ENCODE measurements at regions not wholly inside any gene's neighbourhood (a gene's known extent, or its start where the extent isn't known, plus 50 kb on each side); places are given as distances from the start of the nearest gene placed in this dataset.

- TF ChIP-seq CTCF (conservative IDR thresholded peaks at IDR 0.05) = no peak
- Mint-ChIP-seq H3K27me3 (no peaks in the 10 kb centered on the region), H3K4me1 (ENCODE audit: unreplicated experiment) (peaks cover 29% of the 10 kb centered on the region), H3K9me3 (peaks cover 5% of the 10 kb centered on the region), H3K4me3 (no peak overlapping the region), H3K36me3 (no peaks in the 10 kb centered on the region), H3K27ac (no peak overlapping the region)
- DNase-seq (ENCODE audit: extremely low spot score, unreplicated experiment) = no peak
Observed at GRCh38 chr5:143679777-143680176, 132.2 kb upstream of the HMHB1 start.

GRCh38 chr5:143678148-143678905 lies 133.6 kb upstream of the HMHB1 start:
- Mint-ChIP-seq H3K36me3 (no peaks in the 10 kb centered on the region), H3K27ac (no peak overlapping the region), H3K9me3 (peaks cover 5% of the 10 kb centered on the region), H3K4me1 (ENCODE audit: unreplicated experiment) (peaks cover 30% of the 10 kb centered on the region), H3K4me3 (no peak overlapping the region), H3K27me3 (no peaks in the 10 kb centered on the region)
- no peak for DNase-seq (ENCODE audit: extremely low spot score, unreplicated experiment)
- no peak for TF ChIP-seq CTCF (conservative IDR thresholded peaks at IDR 0.05)

- DNase-seq (ENCODE audit: extremely low spot score, unreplicated experiment) = no peak
- Mint-ChIP-seq H3K36me3 (no peaks in the 10 kb centered on the region), H3K4me1 (ENCODE audit: unreplicated experiment) (peaks cover 21% of the 10 kb centered on the region), H3K27me3 (no peaks in the 10 kb centered on the region), H3K27ac (no peak overlapping the region), H3K4me3 (peak overlapping the region; percentile 24), H3K9me3 (peaks cover 5% of the 10 kb centered on the region)
- TF ChIP-seq CTCF (conservative IDR thresholded peaks at IDR 0.05) = no peak
Observed at GRCh38 chr5:143677403-143677802, 134.6 kb upstream of the HMHB1 start.

GRCh38 chr5:143676802-143677201 lies 135.2 kb upstream of the HMHB1 start:
- Mint-ChIP-seq H3K36me3 (no peaks in the 10 kb centered on the region), H3K27me3 (no peaks in the 10 kb centered on the region)
- TF ChIP-seq CTCF (conservative IDR thresholded peaks at IDR 0.05) = no peak

GRCh38 chr5:143674469-143674786 lies 137.5 kb upstream of the HMHB1 start:
- TF ChIP-seq CTCF (conservative IDR thresholded peaks at IDR 0.05) = no peak
- Mint-ChIP-seq H3K9me3 (peaks cover 3% of the 10 kb centered on the region), H3K27me3 (no peaks in the 10 kb centered on the region), H3K36me3 (no peaks in the 10 kb centered on the region), H3K27ac (no peak overlapping the region), H3K4me3 (no peak overlapping the region), H3K4me1 (ENCODE audit: unreplicated experiment) (peaks cover 11% of the 10 kb centered on the region)
- DNase-seq (ENCODE audit: extremely low spot score, unreplicated experiment) = no peak

More at GRCh38 chr5:143676802-143677201, 135.2 kb upstream of the HMHB1 start:
- Mint-ChIP-seq H3K27ac (no peak overlapping the region), H3K4me1 (ENCODE audit: unreplicated experiment) (peaks cover 21% of the 10 kb centered on the region), H3K4me3 (no peak overlapping the region), H3K9me3 (peaks cover 5% of the 10 kb centered on the region)
- no peak for DNase-seq (ENCODE audit: extremely low spot score, unreplicated experiment)

Measured in type B pancreatic cell (in vitro differentiated cells).